Neural progenitor cell (in vitro differentiated cells): ENCODE measurements at regions not wholly inside any gene's neighbourhood (a gene's known extent, or its start where the extent isn't known, plus 50 kb on each side); places are given as distances from the start of the nearest gene placed in this dataset.

Experiments
- CTCF ChIP-seq: fragments of 200-600 bp; sonication (generic); IDR thresholded peaks from 2 replicates; pipeline ENCODE4 v1.5.1; 2017; ENCODE audit warnings: antibody characterized with exemption, mild to moderate bottlenecking
- EZH2 ChIP-seq: fragments of 200-600 bp; sonication (generic); IDR thresholded peaks from 2 replicates; pipeline ENCODE4 v1.6.1; 2017; ENCODE audit warnings: antibody characterized with exemption, mild to moderate bottlenecking, moderate library complexity
- EZH2phosphoT487 ChIP-seq: fragments of 200-600 bp; sonication (generic); IDR thresholded peaks from 2 replicates; pipeline ENCODE4 v1.6.1; 2017; ENCODE audit warnings: antibody characterized with exemption

GRCh38 chr11:25991476-25991875 lies 340.5 kb upstream of the ANO3 start:
- TF ChIP-seq CTCF (no peak), EZH2 (no peak), EZH2phosphoT487 (no peak)
